ENCODE measurements at regions not wholly inside any gene's neighbourhood (a gene's known extent, or its start where the extent isn't known, plus 50 kb on each side); places are given as distances from the start of the nearest gene placed in this dataset.

DNA sequence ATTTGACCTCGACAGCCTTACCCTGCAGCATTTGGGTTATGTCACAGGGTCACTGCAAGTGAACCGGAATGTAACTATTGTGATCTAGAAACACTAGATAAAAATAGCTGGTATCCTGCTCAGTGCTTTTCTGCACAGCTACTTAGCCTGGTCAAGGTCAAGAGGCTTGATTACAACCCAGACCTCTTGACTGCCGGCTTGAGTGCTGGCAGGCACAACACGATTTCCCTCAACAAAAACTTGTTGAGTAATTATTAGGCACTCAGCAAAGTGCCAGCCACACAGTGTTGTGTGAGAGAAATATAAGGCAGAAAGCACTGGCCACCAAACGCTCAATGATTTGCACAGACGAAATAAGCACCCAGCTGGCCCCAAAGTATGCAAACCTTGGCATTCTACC, 156.7 kb downstream of the NUAK1 start:
- no peak for TF ChIP-seq GATA3 (IDR thresholded peaks at IDR 0.05; ENCODE audit: low read depth, low read length)
- TF ChIP-seq GATA2 (IDR thresholded peaks at IDR 0.05; ENCODE audit: low read depth, low read length) = no peak

DNA sequence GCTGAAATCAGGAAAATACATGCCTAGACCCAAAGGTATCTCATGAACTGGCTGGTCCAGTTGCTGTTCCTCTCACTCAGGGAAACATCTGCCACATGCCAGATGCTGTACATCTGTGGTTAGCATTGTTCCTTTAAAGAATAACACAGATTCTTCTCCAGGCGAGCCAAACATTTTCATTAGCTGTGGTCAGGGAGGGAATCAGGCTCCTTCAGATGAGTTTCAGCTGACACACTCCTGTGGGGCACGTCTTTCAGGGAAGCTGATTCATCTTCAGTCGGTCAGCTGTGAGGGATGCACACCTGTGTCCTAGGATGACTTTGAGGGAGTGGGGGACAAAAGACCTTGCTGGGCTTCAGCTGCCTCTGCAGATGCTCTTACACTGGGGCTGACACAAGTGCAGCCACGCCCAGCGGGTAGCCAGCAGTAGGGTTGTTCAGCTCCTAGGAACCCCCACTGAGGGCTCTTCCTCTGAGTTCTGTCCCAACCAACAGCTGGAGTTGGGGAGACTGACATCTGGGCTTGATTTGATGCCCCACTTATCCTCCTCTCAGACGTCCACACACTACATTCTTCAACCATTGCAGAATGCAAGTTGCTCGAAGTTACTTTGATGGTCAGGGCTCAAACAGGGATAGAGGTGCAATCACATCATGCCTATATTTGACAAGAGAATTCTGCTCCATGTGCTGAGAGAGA, 155.0 kb downstream of the NUAK1 start:
- TF ChIP-seq GATA3 (IDR thresholded peaks at IDR 0.05; ENCODE audit: low read depth, low read length) (no peak), GATA2 (IDR thresholded peaks at IDR 0.05; ENCODE audit: low read depth, low read length) (no peak)

GRCh38 chr12:105985383-105985782, 153.4 kb downstream of the NUAK1 start:
- TF ChIP-seq GATA2 (IDR thresholded peaks at IDR 0.05; ENCODE audit: low read depth, low read length) (no peak), GATA3 (IDR thresholded peaks at IDR 0.05; ENCODE audit: low read depth, low read length) (no peak)

GRCh38 chr12:105986779-105987684, 151.7 kb downstream of the NUAK1 start:
- TF ChIP-seq GATA3 (IDR thresholded peaks at IDR 0.05; ENCODE audit: low read depth, low read length) (no peak), GATA2 (IDR thresholded peaks at IDR 0.05; ENCODE audit: low read depth, low read length) (no peak)

DNA sequence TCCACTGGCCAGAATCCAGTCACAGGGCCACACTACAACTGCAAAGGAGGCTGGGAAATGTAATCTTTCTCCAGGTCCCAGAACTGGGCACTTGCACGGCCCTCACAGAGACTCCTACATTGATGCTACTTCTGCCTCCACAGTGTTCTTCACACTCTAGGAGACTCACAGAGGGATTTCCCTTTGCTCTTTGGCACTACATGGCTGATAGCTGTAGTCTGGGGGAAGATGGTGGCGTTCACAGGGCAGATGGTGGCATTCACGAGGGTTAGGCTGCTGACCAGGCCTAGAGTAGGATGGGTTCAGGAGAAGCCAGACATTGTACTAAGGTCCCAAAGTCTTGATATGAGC, 151.1 kb downstream of the NUAK1 start:
- no peak for TF ChIP-seq GATA2 (IDR thresholded peaks at IDR 0.05; ENCODE audit: low read depth, low read length)
- TF ChIP-seq GATA3 (IDR thresholded peaks at IDR 0.05; ENCODE audit: low read depth, low read length) = no peak

GRCh38 chr12:105992849-105993740, 145.7 kb downstream of the NUAK1 start:
- TF ChIP-seq GATA2 (IDR thresholded peaks at IDR 0.05; ENCODE audit: low read depth, low read length) = no peak
- TF ChIP-seq GATA3 (IDR thresholded peaks at IDR 0.05; ENCODE audit: low read depth, low read length) = no peak

DNA sequence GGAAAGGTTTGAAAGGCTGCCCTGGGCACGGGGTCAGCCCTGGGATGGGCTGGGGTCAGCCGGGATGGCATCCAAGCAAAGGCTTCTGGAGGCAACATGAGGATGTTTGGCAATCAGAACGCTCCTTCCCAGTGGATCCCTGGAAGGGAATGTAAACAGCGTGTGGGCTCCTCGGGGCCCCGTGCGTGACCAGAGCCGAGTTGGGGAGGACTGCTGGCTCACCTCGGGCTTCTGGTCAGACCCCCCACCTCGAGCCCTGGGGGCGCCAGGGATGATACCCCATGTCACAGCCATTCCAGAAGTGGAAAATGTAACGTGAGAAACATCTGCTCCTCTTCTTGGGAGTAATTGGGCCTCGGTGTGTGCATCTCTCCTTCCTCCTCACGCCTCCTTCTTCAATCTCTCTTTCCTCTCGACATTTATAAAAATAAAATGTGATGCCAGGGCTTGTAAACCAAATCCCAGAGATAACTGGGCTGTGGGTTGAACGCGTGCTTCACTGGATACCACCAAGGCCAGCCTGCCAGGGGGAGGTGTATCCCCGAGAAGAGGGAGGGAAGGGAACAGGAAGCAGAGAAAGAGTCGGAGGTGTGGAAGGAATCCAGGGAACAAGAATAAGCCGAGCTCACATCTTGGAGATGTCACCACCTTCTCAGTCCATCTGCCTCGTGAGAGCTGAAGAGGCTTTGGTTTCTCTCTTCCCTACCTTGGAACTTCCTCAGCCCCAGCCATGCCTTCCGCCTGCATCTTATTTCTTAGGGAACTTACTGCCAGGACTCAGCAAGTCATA, 144.8 kb downstream of the NUAK1 start:
- TF ChIP-seq GATA3 (IDR thresholded peaks at IDR 0.05; ENCODE audit: low read depth, low read length) = no peak
- TF ChIP-seq GATA2 (IDR thresholded peaks at IDR 0.05; ENCODE audit: low read depth, low read length) = no peak

GRCh38 chr12:105995961-105996431, 142.8 kb downstream of the NUAK1 start:
- TF ChIP-seq GATA3 (IDR thresholded peaks at IDR 0.05; ENCODE audit: low read depth, low read length) (no peak), GATA2 (IDR thresholded peaks at IDR 0.05; ENCODE audit: low read depth, low read length) (no peak)

DNA sequence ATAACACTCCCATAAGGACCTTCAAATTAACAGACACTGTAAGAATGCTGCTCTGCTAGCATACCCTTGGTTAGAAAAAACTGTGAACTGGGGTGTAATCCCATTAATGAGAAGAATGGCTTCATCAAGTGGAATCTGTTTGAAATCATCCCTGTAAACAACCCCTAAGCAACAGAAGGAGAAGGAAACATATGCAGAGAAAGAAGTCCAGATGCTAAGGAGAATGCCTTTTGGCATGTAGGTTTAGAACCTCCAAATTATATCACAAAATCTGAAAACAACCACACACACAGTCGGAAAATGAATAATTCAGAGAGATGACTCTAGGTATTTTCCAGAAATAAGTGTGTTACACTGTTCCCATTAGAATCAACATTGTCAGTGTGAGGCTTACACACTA, 140.2 kb downstream of the NUAK1 start:
- TF ChIP-seq GATA3 (IDR thresholded peaks at IDR 0.05; ENCODE audit: low read depth, low read length) = no peak
- TF ChIP-seq GATA2 (IDR thresholded peaks at IDR 0.05; ENCODE audit: low read depth, low read length) = no peak

- no peak for TF ChIP-seq GATA3 (IDR thresholded peaks at IDR 0.05; ENCODE audit: low read depth, low read length)
- TF ChIP-seq GATA2 (IDR thresholded peaks at IDR 0.05; ENCODE audit: low read depth, low read length) = no peak
Observed at GRCh38 chr12:106000382-106001104, 138.2 kb downstream of the NUAK1 start.

- TF ChIP-seq GATA2 (IDR thresholded peaks at IDR 0.05; ENCODE audit: low read depth, low read length) = no peak
- TF ChIP-seq GATA3 (IDR thresholded peaks at IDR 0.05; ENCODE audit: low read depth, low read length) = no peak
Observed at GRCh38 chr12:106001105-106001836, 137.5 kb downstream of the NUAK1 start.

DNA sequence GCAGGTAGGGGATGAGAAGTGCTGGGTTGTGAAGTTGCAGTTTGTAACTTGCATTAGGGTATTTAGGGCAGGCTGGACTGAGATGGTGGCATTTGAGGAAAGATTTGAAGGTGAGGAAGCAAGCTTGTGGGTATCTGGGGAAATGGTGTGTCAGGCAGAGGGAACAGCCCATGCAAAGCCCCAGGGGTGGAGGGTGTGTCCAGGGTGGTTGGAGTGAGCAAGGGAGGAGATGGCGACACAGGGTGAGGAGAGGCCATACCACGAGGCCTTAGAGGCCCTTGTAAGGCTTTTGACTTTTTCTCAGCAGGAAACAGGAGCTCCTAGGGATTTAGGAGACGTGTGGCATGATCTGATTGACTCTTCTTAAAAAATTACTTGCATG, 136.9 kb downstream of the NUAK1 start:
- TF ChIP-seq GATA3 (IDR thresholded peaks at IDR 0.05; ENCODE audit: low read depth, low read length) = no peak
- TF ChIP-seq GATA2 (IDR thresholded peaks at IDR 0.05; ENCODE audit: low read depth, low read length) = no peak

Measured in SH-SY5Y (cell line).